Glutamatergic neuron (in vitro differentiated cells): ENCODE measurements at regions not wholly inside any gene's neighbourhood (a gene's known extent, or its start where the extent isn't known, plus 50 kb on each side); places are given as distances from the start of the nearest gene placed in this dataset.

Source experiments
- DNase-seq: peaks from one replicate; pipeline ENCODE4 v3.0.0; 2022
- H3K27ac Mint-ChIP-seq: one replicate; pipeline ENCODE4 v1.8.0; 2020; ENCODE audit warnings: mild to moderate bottlenecking, mixed read lengths, inconsistent platforms; ENCODE audit not compliant: unreplicated experiment
- H3K27me3 Mint-ChIP-seq: one replicate; pipeline ENCODE4 v1.8.0; 2020; ENCODE audit warnings: mild to moderate bottlenecking, moderate library complexity, mixed read lengths, inconsistent platforms; ENCODE audit not compliant: unreplicated experiment
- H3K36me3 Mint-ChIP-seq: one replicate; pipeline ENCODE4 v1.8.0; 2020; ENCODE audit warnings: mild to moderate bottlenecking, mixed read lengths, inconsistent platforms; ENCODE audit not compliant: unreplicated experiment
- H3K4me1 Mint-ChIP-seq: one replicate; pipeline ENCODE4 v1.8.0; 2020; ENCODE audit warnings: mild to moderate bottlenecking, low read depth, mixed read lengths, inconsistent platforms; ENCODE audit not compliant: unreplicated experiment
- H3K4me3 Mint-ChIP-seq: one replicate; pipeline ENCODE4 v1.8.0; 2020; ENCODE audit warnings: mild to moderate bottlenecking, mixed read lengths, inconsistent platforms; ENCODE audit not compliant: unreplicated experiment
- H3K9me3 Mint-ChIP-seq: one replicate; pipeline ENCODE4 v1.8.0; 2020; ENCODE audit warnings: mild to moderate bottlenecking, moderate library complexity, mixed read lengths, inconsistent platforms; ENCODE audit not compliant: unreplicated experiment
- CTCF ChIP-seq: fragments of 200-600 bp; sonication (generic); IDR thresholded peaks from one replicate; pipeline ENCODE4 v1.5.0; 2021; ENCODE audit not compliant: partially characterized antibody, unreplicated experiment

- DNase-seq = no peak
- Mint-ChIP-seq H3K36me3 (no peaks in the 10 kb centered on the region), H3K27ac (no peak overlapping the region), H3K4me1 (no peaks in the 10 kb centered on the region), H3K4me3 (no peak overlapping the region), H3K27me3 (no peaks in the 10 kb centered on the region), H3K9me3 (peaks cover 2% of the 10 kb centered on the region)
- no peak for TF ChIP-seq CTCF
These were observed 56.5 kb upstream of the FXR1 start for GRCh38 chr3:180855956-180856355.

- H3K4me1 Mint-ChIP-seq = no peaks in the 10 kb centered on the region
- no peaks in the 10 kb centered on the region for H3K36me3 Mint-ChIP-seq
- H3K27ac Mint-ChIP-seq = no peak overlapping the region
- no peaks in the 10 kb centered on the region for H3K27me3 Mint-ChIP-seq
- no peak for DNase-seq
- TF ChIP-seq CTCF = no peak
- H3K4me3 Mint-ChIP-seq = no peak overlapping the region
- H3K9me3 Mint-ChIP-seq = no peaks in the 10 kb centered on the region
These were observed 52.2 kb upstream of the FXR1 start for GRCh38 chr3:180860180-180860858.
